ENCODE measurements at regions not wholly inside any gene's neighbourhood (a gene's known extent, or its start where the extent isn't known, plus 50 kb on each side); places are given as distances from the start of the nearest gene placed in this dataset.
A peak's percentile ranks its signal among the peaks of the same experiment; 100 is the strongest.

DNA sequence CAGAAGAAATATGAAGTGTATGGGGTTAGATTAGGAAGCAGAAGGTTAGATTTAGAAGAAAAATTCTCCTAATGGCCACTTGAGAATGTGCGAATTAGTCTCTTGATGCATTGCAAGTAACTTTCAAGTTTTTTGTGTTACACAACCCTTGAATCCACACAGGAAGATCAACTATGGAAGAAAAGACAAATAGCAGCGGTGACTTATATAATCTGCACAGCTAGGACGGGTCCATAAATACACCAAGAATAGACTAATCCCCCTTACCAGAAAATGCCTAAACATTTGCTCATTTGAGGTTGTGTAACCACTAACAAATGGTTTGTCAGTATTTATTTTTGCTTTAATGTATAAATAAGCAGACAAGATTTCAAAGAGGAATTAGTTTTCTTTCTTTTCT lies 182.6 kb downstream of the TGFB2 start:
- intact Hi-C loops (cut with DNase I) = no loop called here
- no peaks in the 10 kb centered on the region for H3K27me3 ChIP-seq
- no peak overlapping the region for H3K27ac ChIP-seq
- H3K4me3 ChIP-seq = no peak overlapping the region
- TF ChIP-seq, protein P1, sequence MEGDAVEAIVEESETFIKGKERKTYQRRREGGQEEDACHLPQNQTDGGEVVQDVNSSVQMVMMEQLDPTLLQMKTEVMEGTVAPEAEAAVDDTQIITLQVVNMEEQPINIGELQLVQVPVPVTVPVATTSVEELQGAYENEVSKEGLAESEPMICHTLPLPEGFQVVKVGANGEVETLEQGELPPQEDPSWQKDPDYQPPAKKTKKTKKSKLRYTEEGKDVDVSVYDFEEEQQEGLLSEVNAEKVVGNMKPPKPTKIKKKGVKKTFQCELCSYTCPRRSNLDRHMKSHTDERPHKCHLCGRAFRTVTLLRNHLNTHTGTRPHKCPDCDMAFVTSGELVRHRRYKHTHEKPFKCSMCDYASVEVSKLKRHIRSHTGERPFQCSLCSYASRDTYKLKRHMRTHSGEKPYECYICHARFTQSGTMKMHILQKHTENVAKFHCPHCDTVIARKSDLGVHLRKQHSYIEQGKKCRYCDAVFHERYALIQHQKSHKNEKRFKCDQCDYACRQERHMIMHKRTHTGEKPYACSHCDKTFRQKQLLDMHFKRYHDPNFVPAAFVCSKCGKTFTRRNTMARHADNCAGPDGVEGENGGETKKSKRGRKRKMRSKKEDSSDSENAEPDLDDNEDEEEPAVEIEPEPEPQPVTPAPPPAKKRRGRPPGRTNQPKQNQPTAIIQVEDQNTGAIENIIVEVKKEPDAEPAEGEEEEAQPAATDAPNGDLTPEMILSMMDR (IDR thresholded peaks at IDR 0.05) = no peak
- H3K9me3 ChIP-seq = no peaks in the 10 kb centered on the region
- no peaks in the 10 kb centered on the region for H3K36me3 ChIP-seq
- ATAC-seq = no peak
- DNase-seq = no peak
- no peaks in the 10 kb centered on the region for H3K4me1 ChIP-seq

DNA sequence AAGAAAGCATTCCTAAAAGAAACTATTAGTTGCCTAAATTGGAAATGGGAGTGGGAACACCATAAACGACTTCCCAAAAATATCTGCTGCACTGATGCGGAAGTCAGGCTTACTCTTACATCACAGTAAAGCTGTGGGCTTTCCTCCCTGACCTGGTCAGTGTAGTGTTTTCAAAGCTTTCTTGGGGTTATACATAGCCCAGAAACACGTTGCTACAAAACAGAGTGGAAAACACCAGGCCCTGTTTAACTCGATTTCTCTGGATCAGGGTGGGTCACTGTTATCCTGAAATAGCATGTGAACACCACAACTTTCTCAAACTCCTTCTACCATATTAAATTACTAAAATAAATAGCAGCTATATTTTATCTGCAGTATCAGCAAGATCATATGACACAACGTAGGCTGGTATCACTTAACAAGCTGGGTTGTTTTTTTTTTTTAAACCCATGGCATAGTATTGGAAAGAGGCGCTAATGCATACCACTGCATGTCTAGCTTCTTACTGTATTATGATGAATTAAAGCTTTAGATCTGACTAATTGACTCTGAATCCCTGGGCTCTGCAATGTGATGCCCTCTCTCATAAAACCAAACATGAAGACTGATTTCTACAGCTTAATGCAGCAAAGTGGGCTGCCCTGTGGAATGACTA lies 184.6 kb downstream of the TGFB2 start:
- no peaks in the 10 kb centered on the region for H3K4me1 ChIP-seq
- no peak overlapping the region for H3K27ac ChIP-seq
- no peaks in the 10 kb centered on the region for H3K36me3 ChIP-seq
- H3K27me3 ChIP-seq = no peaks in the 10 kb centered on the region
- ATAC-seq = peak; percentile 45
- intact Hi-C loops (cut with DNase I) = no loop called here
- DNase-seq = no peak
- TF ChIP-seq, protein P1 (IDR thresholded peaks at IDR 0.05) = no peak
- H3K4me3 ChIP-seq = no peak overlapping the region
- H3K9me3 ChIP-seq = no peaks in the 10 kb centered on the region

DNA sequence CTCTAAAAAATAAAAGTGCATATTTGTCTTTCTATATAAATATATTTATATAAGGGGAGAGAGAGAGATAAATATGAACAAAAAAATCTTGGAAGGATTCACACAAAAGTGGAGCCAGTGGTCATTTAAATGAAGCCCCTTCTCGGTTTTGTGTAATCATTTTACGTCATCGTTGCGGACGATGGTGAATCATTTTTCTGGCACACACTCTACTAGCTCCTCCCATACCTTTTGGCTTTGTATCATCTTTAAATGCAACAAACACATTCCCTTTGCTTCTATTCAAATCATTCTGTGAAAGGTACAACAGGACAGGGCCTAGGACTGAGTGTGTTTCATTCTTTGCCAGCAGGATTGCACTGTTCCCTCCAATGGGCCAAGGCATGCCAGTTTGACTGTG lies 186.8 kb downstream of the TGFB2 start:
- intact Hi-C loops (cut with DNase I) = no loop called here
- H3K4me1 ChIP-seq = no peaks in the 10 kb centered on the region
- H3K27ac ChIP-seq = no peak overlapping the region
- no peaks in the 10 kb centered on the region for H3K27me3 ChIP-seq
- no peak for DNase-seq
- TF ChIP-seq, protein P1 (IDR thresholded peaks at IDR 0.05) = no peak
- ATAC-seq = no peak
- H3K4me3 ChIP-seq = no peak overlapping the region
- H3K36me3 ChIP-seq = no peaks in the 10 kb centered on the region
- no peaks in the 10 kb centered on the region for H3K9me3 ChIP-seq

DNA sequence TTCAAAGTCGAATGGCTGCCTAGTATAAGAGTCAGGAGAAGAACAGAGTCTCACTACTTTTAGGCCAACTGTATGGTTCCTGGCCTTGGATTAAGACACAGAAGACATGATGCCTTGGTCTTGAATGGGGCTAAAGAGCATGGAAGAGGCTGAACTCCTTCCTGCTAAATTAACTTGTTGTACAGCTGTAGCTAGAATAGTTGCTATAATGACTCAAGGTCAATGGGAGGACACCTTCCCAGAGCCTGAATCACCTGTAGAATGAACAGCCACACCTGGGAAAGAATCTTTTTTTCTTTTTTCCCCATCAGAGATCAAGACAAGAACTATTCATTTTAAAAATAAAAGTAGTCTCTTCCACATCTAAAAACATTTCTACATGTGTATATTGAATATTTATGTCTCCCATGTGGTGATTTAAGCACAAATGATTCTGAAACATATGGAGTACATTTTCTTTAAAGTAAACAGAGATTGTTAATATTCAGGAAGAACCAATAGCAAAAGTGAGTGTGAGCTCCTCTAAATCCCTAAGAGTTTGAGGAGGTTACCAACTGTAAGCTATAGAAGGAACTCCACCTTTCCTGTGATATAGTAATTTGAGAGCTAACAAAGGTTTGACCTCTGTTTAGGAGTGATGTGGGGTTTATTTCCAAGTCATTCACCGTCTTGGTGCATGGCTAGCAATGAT lies 191.3 kb downstream of the TGFB2 start:
- TF ChIP-seq, protein P1 (IDR thresholded peaks at IDR 0.05) = no peak
- no peaks in the 10 kb centered on the region for H3K4me1 ChIP-seq
- H3K27me3 ChIP-seq = no peaks in the 10 kb centered on the region
- no peak overlapping the region for H3K4me3 ChIP-seq
- no peak overlapping the region for H3K27ac ChIP-seq
- DNase-seq (no peak), ATAC-seq (no peak)
- no peaks in the 10 kb centered on the region for H3K36me3 ChIP-seq
- no peaks in the 10 kb centered on the region for H3K9me3 ChIP-seq
- intact Hi-C loops (cut with DNase I) = no loop called here

DNA sequence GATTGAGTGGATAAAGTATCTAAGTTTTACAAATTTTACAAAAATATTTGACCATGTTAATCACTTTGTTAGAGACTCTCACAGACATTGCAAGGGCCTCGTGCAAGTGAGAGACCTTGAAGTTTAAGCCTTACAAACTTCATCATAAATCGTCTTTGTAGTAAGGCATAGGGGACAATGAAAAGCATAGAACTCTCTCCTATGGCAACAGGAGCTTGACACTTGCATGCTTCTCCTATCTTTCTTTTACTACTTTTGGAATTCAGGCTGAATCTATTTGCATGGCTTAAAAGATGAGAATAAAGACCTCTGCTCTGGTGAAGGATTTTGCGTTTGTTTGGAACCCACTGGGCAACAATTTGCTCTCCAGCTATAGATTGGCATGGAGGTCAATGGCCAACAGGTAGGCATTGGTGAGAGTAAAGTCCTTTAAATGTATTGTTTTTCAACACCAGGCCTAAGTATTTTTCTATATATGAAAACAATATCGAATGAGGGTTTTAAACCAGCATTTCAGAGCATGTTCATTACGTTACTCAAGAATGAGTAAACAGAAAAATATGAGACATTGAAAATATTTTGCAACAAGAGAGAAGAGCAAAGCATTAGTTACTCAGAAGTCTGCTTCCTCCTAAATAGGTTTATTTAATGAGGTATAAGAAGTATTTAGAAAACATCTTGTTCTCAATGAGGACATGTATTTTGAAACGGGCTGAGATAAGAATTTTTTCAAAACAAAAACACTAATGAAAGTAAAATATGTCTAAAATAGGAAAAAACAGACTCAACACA lies 192.2 kb downstream of the TGFB2 start:
- TF ChIP-seq, protein P1 (IDR thresholded peaks at IDR 0.05) = no peak
- Histone ChIP-seq H3K36me3 (no peaks in the 10 kb centered on the region), H3K27ac (no peak overlapping the region), H3K9me3 (no peaks in the 10 kb centered on the region), H3K4me1 (no peaks in the 10 kb centered on the region), H3K4me3 (no peak overlapping the region), H3K27me3 (no peaks in the 10 kb centered on the region)
- ATAC-seq (no peak), DNase-seq (no peak)
- intact Hi-C loops (cut with DNase I) = no loop called here
